NCI-H187 (cell line): ENCODE measurements at regions not wholly inside any gene's neighbourhood (a gene's known extent, or its start where the extent isn't known, plus 50 kb on each side); places are given as distances from the start of the nearest gene placed in this dataset.
A peak's percentile ranks its signal among the peaks of the same experiment; 100 is the strongest.
"Not testable (repeated sequence)": the region's sequence is repeated elsewhere in the genome, so short reads cannot be mapped to it uniquely, and the experiment has no call there.

ENCODE experiments used
- DNase-seq, 2 experiments: peaks; one replicate each; lab custom pipeline; 2025; lab: John Stamatoyannopoulos, UW

GRCh38 chr21:32093646-32094462 is 185.0 kb downstream of the MIS18A start:
- no peak for DNase-seq

GRCh38 chr21:32090956-32091355 is 187.9 kb downstream of the MIS18A start:
- no peak for DNase-seq

GRCh38 chr21:32089766-32090165 is 189.1 kb downstream of the MIS18A start:
- DNase-seq, result no peak

GRCh38 chr21:32088471-32088870 is 190.4 kb downstream of the MIS18A start:
- no peak for DNase-seq

- DNase-seq, result no peak
These were observed 191.4 kb downstream of the MIS18A start for GRCh38 chr21:32087447-32087846.

- peak; percentile 19 to 29 for DNase-seq
These were observed 195.7 kb downstream of the MIS18A start for GRCh38 chr21:32083197-32083596.

GRCh38 chr21:32082466-32082865 is 196.4 kb downstream of the MIS18A start:
- DNase-seq, result no peak

GRCh38 chr21:32073593-32073992 is 200.8 kb downstream of the HUNK start:
- no peak for DNase-seq

- no peak for DNase-seq
These were observed 200.4 kb downstream of the HUNK start for GRCh38 chr21:32073190-32073589.

GRCh38 chr21:32071620-32072019 is 198.8 kb downstream of the HUNK start:
- DNase-seq, result not testable (repeated sequence)

- no peak for DNase-seq
These were observed 198.0 kb downstream of the HUNK start for GRCh38 chr21:32070676-32071330.

- no peak for DNase-seq
These were observed 197.3 kb downstream of the HUNK start for GRCh38 chr21:32070126-32070525.

- DNase-seq, result no peak
These were observed 192.8 kb downstream of the HUNK start for GRCh38 chr21:32065654-32066053.

GRCh38 chr21:32064281-32064910 is 191.6 kb downstream of the HUNK start:
- no peak for DNase-seq

GRCh38 chr21:32062591-32063227 is 189.9 kb downstream of the HUNK start:
- no peak for DNase-seq

- no peak for DNase-seq
These were observed 188.9 kb downstream of the HUNK start for GRCh38 chr21:32061729-32062128.

GRCh38 chr21:32056791-32057190 is 184.0 kb downstream of the HUNK start:
- DNase-seq, result no peak

- DNase-seq, result no peak
These were observed 182.5 kb downstream of the HUNK start for GRCh38 chr21:32055305-32055704.
